A172 (cell line): ENCODE measurements at regions not wholly inside any gene's neighbourhood (a gene's known extent, or its start where the extent isn't known, plus 50 kb on each side); places are given as distances from the start of the nearest gene placed in this dataset.
"Not testable (repeated sequence)": the region's sequence is repeated elsewhere in the genome, so short reads cannot be mapped to it uniquely, and the experiment has no call there.

Experiments
- DNase-seq: peaks from one replicate; pipeline ENCODE4 v3.0.0-alpha.2; 2015; ENCODE audit warnings: low spot score

DNA sequence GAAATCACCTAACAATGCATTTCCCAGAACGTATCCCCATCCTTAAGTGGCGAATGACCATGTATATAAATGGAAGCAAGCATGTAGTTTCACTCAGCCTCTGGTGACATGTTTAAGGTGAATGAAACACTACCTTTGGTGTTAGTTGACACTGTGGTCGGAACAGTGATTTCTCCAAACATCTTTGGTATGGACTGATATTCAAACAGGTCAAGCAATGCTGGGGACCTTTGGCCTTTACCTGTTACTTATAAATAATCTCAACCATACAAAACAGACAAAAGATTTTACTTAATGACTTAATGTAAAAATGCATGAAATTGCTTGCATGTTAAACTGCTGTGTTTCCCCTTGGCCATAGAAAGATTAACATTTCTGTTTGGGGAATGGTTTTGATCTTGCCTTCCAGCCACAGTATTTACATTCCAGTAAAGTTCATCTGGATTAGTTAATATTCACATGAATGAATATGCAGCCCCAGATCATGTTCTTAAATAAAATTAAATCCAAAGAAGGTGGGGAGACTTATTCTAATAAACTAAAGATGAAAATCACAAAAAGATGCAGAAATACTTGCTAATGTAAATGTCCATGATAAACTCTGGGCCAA lies 74.4 kb upstream of the HES1 start:
- no peak for DNase-seq

DNA sequence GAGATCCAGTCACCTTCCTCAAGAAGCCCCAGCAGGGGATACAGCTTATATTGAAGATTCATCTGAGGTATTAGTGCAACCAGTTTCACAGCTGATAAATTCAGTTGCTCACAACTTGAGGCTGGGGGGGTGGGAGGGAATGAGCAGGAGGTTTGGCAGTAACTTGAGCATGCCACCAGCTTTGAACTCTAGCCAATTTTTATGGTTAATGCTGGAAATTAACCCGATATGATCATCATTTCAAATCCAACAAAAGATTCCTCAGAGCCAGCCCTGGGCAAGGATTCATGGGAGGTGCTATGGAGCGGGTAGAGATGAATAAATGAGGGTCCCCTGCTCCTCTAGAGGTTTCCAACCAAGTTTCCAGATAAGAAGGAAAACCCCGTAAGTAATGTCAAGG lies 73.1 kb upstream of the HES1 start:
- DNase-seq = no peak

DNA sequence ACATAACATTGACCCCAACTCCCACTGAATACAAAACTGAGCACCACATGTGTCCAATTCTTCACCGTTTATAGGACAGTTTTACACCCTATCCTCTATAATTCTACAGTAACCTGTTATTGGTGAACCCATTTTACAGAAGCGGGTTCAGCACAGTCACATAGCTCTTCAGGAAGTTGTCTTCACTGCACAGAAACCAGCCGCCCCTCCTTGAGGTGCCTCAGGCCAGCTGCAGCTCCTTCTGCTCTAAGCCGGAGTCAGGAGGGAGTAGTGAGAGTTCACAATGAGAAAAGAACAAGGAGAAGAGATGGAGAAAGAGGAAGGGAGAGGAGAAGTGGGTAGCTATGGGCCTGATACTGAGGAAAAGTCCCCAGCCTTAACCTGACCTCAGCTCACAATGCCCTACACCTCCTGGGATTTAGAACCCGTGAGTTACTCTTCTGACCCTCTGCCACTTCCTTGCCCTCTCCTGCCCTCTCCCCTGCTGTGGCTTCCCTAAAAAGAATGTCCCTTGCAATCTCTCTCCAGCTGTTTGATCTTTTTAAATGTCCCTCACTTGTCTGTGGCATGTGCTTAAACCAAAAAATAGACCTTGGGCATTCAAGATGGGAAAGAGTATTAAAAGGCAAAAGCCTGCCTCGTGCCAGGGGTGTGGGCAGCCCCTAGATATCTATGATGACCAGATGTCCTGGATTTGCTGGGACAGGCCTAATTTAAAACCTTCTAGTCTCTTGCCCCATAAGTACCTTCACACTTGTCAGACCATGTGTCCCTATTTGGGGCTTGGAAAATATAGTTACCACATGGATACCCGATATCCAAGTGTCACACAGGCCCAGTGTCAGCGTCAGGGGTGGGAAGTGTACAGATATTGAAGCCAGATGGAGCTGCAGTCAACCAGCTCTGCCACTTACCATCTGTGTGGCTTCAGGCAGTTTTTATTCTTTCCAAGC lies 71.3 kb upstream of the HES1 start:
- no peak for DNase-seq

DNA sequence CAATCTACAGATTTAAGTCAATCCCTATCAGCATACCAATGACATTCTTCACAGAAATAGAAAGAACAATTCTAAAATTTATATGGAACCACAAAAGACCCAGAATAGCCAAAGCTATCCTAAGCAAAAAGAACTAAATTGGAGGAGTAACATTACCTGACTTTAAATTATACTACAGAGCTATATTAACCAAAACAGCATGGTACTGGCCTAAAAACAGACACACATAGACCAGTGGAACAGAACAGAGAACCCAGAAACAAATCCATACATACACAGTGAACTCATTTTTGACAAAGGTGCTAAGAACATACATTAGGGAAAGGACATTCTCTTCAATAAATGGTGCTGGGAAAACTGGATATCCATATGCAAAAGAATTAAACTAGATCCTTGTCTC lies 68.6 kb upstream of the HES1 start:
- DNase-seq = not testable (repeated sequence)

- DNase-seq = no peak
Measured at GRCh38 chr3:194067949-194068362, 68.0 kb upstream of the HES1 start.

DNA sequence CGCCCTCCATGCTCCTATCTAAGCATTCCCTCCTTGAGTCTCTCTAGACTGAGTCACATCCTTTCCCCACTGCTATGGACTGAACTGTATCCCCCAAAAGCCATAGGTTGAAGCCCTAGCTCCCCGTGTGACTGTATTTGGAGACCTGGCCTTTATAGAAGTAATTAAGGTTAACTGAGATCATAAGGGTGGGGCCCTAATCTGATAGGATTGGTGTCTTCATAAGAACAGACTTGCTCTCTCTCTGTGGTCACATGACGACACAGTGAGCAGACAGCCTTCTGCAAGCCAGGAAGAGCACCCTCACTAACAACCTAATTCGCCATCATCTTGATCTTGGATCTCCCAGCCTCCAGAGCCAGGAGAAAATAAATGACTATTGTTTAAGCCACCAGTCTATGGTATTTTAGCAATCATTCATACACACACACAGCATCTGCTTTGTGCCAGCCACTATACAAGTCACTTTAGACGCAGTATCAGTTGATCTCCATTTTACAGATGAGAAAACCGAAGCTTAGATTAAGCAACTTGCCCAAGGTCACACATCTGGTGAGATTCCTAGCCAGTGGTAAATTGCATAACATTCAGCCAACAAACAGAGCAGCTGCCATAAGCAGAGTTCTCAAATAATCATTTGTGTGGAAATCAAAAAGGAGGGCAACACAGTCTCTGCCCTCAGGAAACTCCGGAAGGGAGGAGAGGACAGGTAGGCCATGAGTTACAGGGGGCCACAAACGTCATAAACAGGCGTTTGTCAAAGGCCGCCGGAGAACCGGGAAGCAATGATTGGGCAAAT lies 66.3 kb upstream of the HES1 start:
- DNase-seq = no peak

- DNase-seq = no peak
Measured at GRCh38 chr3:194070220-194070633, 65.7 kb upstream of the HES1 start.

GRCh38 chr3:194070634-194071409 lies 65.1 kb upstream of the HES1 start:
- peak; percentile 83 for DNase-seq

- no peak for DNase-seq
Measured at GRCh38 chr3:194072097-194072428, 63.9 kb upstream of the HES1 start.

- DNase-seq = no peak
Measured at GRCh38 chr3:194072691-194073279, 63.2 kb upstream of the HES1 start.

DNA sequence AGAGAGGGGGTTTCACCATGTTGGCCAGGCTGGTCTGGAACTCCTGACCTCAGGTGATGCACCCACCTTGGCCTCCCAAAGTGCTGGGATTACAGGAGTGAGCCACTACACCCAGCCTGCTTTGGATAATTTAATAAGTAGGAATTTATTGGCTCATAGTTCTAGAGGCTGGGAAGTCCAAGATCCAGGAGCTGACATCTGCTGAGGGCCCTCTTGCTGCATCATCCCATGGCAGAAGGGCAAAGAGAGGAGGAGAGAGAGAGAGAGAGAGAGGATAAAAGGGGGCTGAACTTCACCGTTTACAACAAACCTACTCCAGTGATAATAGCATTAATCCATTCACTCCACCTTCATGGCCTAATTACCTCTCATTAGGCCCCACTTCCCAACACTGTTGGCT lies 62.0 kb upstream of the HES1 start:
- DNase-seq = no peak

- no peak for DNase-seq
Measured at GRCh38 chr3:194075088-194075615, 60.8 kb upstream of the HES1 start.

DNA sequence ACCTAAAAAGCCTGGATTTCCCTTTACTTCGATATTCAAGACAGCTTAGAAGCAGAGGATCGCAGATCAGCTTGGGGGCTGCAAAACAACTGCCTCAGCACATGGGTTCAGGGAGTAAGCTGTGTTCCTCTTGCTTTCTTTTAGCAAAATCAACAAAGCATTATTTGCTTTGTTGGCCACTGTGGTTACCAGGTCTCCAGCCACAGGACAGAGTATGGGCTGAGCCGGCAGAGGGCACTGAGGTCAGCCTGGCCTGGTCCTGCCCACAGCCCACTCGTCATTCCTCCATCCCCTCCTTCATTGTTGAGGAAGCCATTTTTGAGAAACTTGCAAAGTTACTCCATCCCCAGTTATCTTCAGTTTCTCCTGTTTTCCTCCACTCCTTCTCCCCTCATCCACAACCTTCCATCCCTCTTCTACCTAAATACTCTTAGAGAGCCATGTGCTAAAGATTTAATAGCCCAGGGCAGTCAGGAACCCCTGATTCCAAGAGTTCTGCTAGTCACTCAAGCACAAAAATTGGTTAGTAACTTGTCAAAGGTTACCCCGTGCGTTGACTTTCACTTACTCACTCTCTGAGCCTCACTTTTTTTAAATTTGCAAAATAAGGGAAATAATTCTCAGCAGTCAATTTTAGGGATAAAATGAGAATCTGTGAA lies 60.0 kb upstream of the HES1 start:
- peak; percentile 53 for DNase-seq

- no peak for DNase-seq
Measured at GRCh38 chr3:194076475-194076874, 59.5 kb upstream of the HES1 start.

DNA sequence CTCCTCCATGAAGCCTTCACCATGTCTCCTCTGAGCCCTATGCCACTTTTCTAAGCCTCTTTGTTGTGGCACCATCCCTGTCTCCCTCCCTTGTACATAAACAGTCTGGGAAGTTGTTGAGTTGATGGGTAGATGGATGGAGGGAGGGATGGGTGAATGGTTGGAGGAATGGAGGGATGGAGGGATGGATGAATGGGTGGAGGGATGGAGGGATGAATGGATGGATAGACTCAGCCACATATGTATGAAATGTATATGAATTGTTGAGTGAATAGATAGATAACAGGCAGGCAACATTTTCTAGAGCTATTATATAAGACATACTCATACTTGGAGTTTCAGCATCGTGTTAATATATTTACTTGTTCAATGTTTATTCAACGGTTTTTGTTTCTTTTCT lies 58.3 kb upstream of the HES1 start:
- DNase-seq = no peak

DNA sequence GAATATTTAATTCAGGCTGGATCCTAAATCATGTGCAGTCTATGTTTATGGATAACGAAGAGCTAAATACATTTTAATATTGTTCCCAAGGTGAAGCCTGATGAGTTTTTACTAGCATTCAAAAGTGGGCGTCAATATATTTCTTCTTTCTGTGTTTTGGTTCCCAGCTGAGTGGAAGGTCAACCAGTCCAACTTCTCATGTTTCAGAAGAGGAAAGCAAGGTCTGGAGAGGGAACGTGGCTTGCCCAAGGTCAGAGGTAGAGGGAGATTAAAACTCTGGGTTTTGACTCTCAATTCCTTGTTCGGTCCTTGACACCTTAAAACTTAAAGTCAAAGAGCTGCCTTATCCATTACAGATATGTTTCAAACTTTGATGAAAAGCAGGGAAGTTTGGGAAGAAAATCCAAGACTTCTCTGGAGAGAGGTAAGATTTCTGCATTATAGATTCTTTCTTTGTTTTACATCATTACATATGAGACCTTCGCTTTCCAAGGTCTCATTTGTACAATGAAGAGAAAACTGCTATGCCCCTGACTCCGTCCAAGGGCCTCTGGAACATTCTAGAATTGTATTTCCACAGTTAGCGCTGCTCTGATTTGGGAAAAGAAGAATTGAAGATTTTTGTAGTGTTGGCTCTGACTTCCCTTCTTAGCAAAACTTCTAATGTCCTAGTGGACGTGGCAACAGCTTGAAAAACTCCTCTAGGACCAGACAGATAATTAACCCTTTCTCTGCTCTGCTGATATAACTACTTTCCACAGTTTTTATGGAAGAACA lies 57.7 kb upstream of the HES1 start:
- no peak for DNase-seq

GRCh38 chr3:194079702-194080172 lies 56.2 kb upstream of the HES1 start:
- no peak for DNase-seq

DNA sequence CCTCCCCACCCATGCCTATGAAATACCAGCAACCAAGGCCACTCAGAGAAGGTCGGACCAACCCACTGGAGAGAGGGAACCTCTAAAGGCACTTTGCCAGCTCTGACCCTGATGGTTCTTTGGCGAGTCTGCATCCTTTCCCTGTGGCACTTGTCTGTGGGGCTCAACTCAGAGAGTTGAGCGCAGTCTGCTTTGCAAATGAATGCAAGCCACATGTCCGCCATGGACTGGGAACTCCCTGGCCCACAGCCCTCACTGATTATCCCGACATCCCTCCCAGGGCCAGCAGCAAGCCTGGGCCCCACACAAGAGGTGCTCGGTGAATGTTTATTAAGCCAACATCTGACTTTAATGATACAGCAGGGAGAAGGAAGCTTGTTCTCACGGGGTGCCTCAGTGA lies 55.5 kb upstream of the HES1 start:
- no peak for DNase-seq

GRCh38 chr3:194080913-194081800 lies 54.8 kb upstream of the HES1 start:
- no peak for DNase-seq
